ENCODE measurements at regions not wholly inside any gene's neighbourhood (a gene's known extent, or its start where the extent isn't known, plus 50 kb on each side); places are given as distances from the start of the nearest gene placed in this dataset.

GRCh38 chr13:21894703-21895699, 224.1 kb downstream of the FGF9 start:
- H4K5ac ChIP-seq (ENCODE audit: insufficient read length, low read depth, low read length), result no peak overlapping the region
- H3K79me1 ChIP-seq (ENCODE audit: low read depth, low read length), result no peaks in the 10 kb centered on the region
- H3K14ac ChIP-seq (ENCODE audit: insufficient read length), result no peak overlapping the region
- POLR2A ChIA-PET (ENCODE audit: partially characterized antibody), result interaction anchor here (1.7 kb wide), 1 partner anchor 9 kb away, joined by 7 read pairs; no protein-coding TSS in a partner anchor
- no peak overlapping the region for H3K4ac ChIP-seq (replicated peaks; ENCODE audit: insufficient read length, low read depth, low read length)
- H2AFZ ChIP-seq (ENCODE audit: low read length), result no peak overlapping the region; the same call in 1 of the 2 replicates
- H3K56ac ChIP-seq (replicated peaks; ENCODE audit: insufficient read length, low read depth, low read length), result no peak overlapping the region
- 88% methylated on average over 19 of the region's 22 CpGs; no CpG with 5 or more reads in 1 of the 2 experiments for WGBS, 2 experiments (ENCODE audit: extremely low coverage in 1 of 2, insufficient coverage in 1 of 2, insufficient read length in 1 of 2, insufficient replicate concordance in 2 of 2, low coverage in 1 of 2, low lambda C conversion rate in 2 of 2, missing lambda C conversion rate in 1 of 2)
- no peaks in the 10 kb centered on the region for H3K36me3 ChIP-seq (ENCODE audit: control insufficient read depth in 2 of 4, insufficient read depth in 4 of 4, low read length in 3 of 4)
- H4K91ac ChIP-seq (replicated peaks; ENCODE audit: insufficient read length, low read length), result no peak overlapping the region
- no peaks in the 10 kb centered on the region for H4K20me1 ChIP-seq (replicated peaks in 1 of 2; ENCODE audit: control insufficient read depth in 1 of 2, insufficient read depth in 2 of 2, low read length in 2 of 2)
- CTCF ChIA-PET (ENCODE audit: partially characterized antibody), result interaction anchor here (1.0 to 2.5 kb wide), 4 partner anchors 11 to 256 kb away, joined by 3 to 6 read pairs (median 4); no protein-coding TSS in a partner anchor
- H2BK15ac ChIP-seq (ENCODE audit: low read length), result no peak overlapping the region
- H3K79me2 ChIP-seq (ENCODE audit: control insufficient read depth in 1 of 2, insufficient read depth in 2 of 2, low read length in 2 of 2), result no peaks in the 10 kb centered on the region
- no peaks in the 10 kb centered on the region for H3K4me1 ChIP-seq (replicated peaks in 1 of 4; ENCODE audit: control insufficient read depth in 3 of 4, insufficient read depth in 4 of 4, low read length in 3 of 4)
- no peak overlapping the region for H4K8ac ChIP-seq (ENCODE audit: extremely low read depth, insufficient read depth, low read length)
- no peak overlapping the region for H2BK12ac ChIP-seq (ENCODE audit: low read depth, low read length)
- H3K27ac ChIP-seq (ENCODE audit: low read depth, low read length), result no peak overlapping the region
- peaks cover 5% of the 10 kb centered on the region; the same call in 1 of the 2 replicates for H3K23me2 ChIP-seq (ENCODE audit: low read depth, low read length)
- no peak overlapping the region for H3K4me3 ChIP-seq (ENCODE audit: extremely low read depth in 1 of 4, insufficient read depth in 2 of 4, low read depth in 3 of 4, low read length in 4 of 4)
- H2AK5ac ChIP-seq (ENCODE audit: low read depth, low read length), result no peak overlapping the region
- DNase-seq (ENCODE audit: low read depth in 1 of 2, low spot score in 2 of 2), result no peak
- H3K9me3 ChIP-seq (ENCODE audit: insufficient read depth in 2 of 2, low read depth in 1 of 2, low read length in 1 of 2), result peaks cover 0 to 3% of the 10 kb centered on the region in 2 experiments; a peak in 1 of 4 replicates
- no peaks in the 10 kb centered on the region for H3K27me3 ChIP-seq (replicated peaks in 1 of 4; ENCODE audit: control insufficient read depth in 3 of 4, extremely low read depth in 1 of 4, insufficient read depth in 3 of 4, low read length in 3 of 4)
- no peak for FAIRE-seq
- no peak overlapping the region for H3K4me2 ChIP-seq (ENCODE audit: insufficient read depth in 1 of 2, low read depth in 2 of 2, low read length in 2 of 2)
- no peak overlapping the region for H2BK20ac ChIP-seq (ENCODE audit: low read length)
- no peak overlapping the region for H3K23ac ChIP-seq (ENCODE audit: insufficient read length)
- no peak overlapping the region for H2BK5ac ChIP-seq (ENCODE audit: low read depth, low read length)
- H3K9ac ChIP-seq (replicated peaks in 1 of 4; ENCODE audit: extremely low read depth in 1 of 4, low read depth in 3 of 4, low read length in 3 of 4), result no peak overlapping the region
- no peak overlapping the region for H2BK120ac ChIP-seq (replicated peaks; ENCODE audit: low read depth, low read length)
- H3K18ac ChIP-seq (ENCODE audit: extremely low read depth, low read length), result no peak overlapping the region
- TF ChIP-seq ZNF274 (IDR thresholded peaks at IDR 0.05; ENCODE audit: borderline replicate concordance, extremely low read depth, low read length) (no peak), PHF8 (conservative IDR thresholded peaks at IDR 0.05; ENCODE audit: low read depth, low read length) (no peak), CBX5 (IDR thresholded peaks at IDR 0.05; ENCODE audit: low read depth, low read length) (no peak), TAF1 (IDR thresholded peaks at IDR 0.05; ENCODE audit: low read depth, low read length) (no peak), SP4 (IDR thresholded peaks at IDR 0.05; ENCODE audit: low read length) (no peak), JUND (IDR thresholded peaks at IDR 0.05; ENCODE audit: low read length) (no peak)
